CD4-positive, CD25-positive, alpha-beta regulatory T cell (primary cell): ENCODE measurements at regions not wholly inside any gene's neighbourhood (a gene's known extent, or its start where the extent isn't known, plus 50 kb on each side); places are given as distances from the start of the nearest gene placed in this dataset.

Experiments
- ATAC-seq, 2 donors: fragments of 150-1000 bp; cut with Tn5 transposase; one replicate each; pipeline ENCODE4 v1.10.0; 2021; ENCODE audit warnings: low read depth in 2 of 2, moderate number of reproducible peaks in 2 of 2, moderate library complexity in 1 of 2
- DNase-seq, 3 donors: peaks; one replicate each; pipeline versions ENCODE4 v3.0.0 to v3.0.0-alpha.2; 2012 to 2022; ENCODE audit warnings: mixed read lengths in 1 of 3
- H3K27ac ChIP-seq: one replicate; pipeline ENCODE4 v1.7.0; 2013; ENCODE audit warnings: mild to moderate bottlenecking, low read length; ENCODE audit not compliant: insufficient read depth, poor library complexity, severe bottlenecking
- H3K27me3 ChIP-seq: one replicate; pipeline ENCODE4 v1.7.0; 2013; ENCODE audit warnings: low read length; ENCODE audit not compliant: control insufficient read depth, insufficient read depth
- H3K36me3 ChIP-seq: one replicate; pipeline ENCODE4 v1.7.0; 2013; ENCODE audit warnings: mild to moderate bottlenecking, low read length, moderate library complexity; ENCODE audit not compliant: control insufficient read depth, insufficient read depth
- H3K4me1 ChIP-seq: 2 replicates; pipeline ENCODE4 v1.7.0; 2013; ENCODE audit warnings: mild to moderate bottlenecking, low read length; ENCODE audit not compliant: insufficient read depth, control insufficient read depth, poor library complexity, severe bottlenecking
- H3K4me3 ChIP-seq: one replicate; pipeline ENCODE4 v1.7.0; 2013; ENCODE audit warnings: low read depth, mild to moderate bottlenecking, low read length, moderate library complexity
- H3K9me3 ChIP-seq, 2 experiments: 1 replicate in 1 of 2; 2 replicates in 1 of 2; pipeline ENCODE4 v1.7.0; 2013; ENCODE audit warnings: low read length in 2 of 2, mild to moderate bottlenecking in 1 of 2, moderate library complexity in 1 of 2; ENCODE audit not compliant: control insufficient read depth in 2 of 2
- H3K27ac Mint-ChIP-seq, 3 donors: one replicate each; pipeline ENCODE4 v1.8.0; 2020 to 2022; ENCODE audit warnings: mild to moderate bottlenecking in 3 of 3, mixed read lengths in 3 of 3, moderate library complexity in 2 of 3
- H3K27me3 Mint-ChIP-seq: one replicate; pipeline ENCODE4 v1.8.0; 2022; ENCODE audit warnings: mild to moderate bottlenecking, mixed read lengths
- H3K36me3 Mint-ChIP-seq: one replicate; pipeline ENCODE4 v1.8.0; 2020; ENCODE audit warnings: mixed read lengths
- H3K4me1 Mint-ChIP-seq, 4 donors: one replicate each; pipeline ENCODE4 v1.8.0; 2020 to 2022; ENCODE audit warnings: mixed read lengths in 4 of 4, mild to moderate bottlenecking in 1 of 4
- H3K4me3 Mint-ChIP-seq, 4 donors: one replicate each; pipeline ENCODE4 v1.8.0; 2020 to 2022; ENCODE audit warnings: mild to moderate bottlenecking in 4 of 4, mixed read lengths in 4 of 4, moderate library complexity in 3 of 4
- H3K9me3 Mint-ChIP-seq, 7 donors: one replicate each; pipeline ENCODE4 v1.8.0; 2020 to 2022; ENCODE audit warnings: mixed read lengths in 7 of 7, mild to moderate bottlenecking in 3 of 7, moderate library complexity in 2 of 7

GRCh38 chr3:168707900-168708299, 612.2 kb upstream of the GOLIM4 start:
- Histone ChIP-seq H3K4me1 (no peaks in the 10 kb centered on the region), H3K27me3 (no peaks in the 10 kb centered on the region), H3K9me3 (peaks cover 0 to 5% of the 10 kb centered on the region in 2 experiments), H3K27ac (no peak overlapping the region), H3K36me3 (no peaks in the 10 kb centered on the region), H3K4me3 (no peak overlapping the region)
- peaks cover 0 to 13% (median 4%) of the 10 kb centered on the region in 7 donors for H3K9me3 Mint-ChIP-seq
- no peak overlapping the region for H3K27ac Mint-ChIP-seq
- DNase-seq (no peak), ATAC-seq (no peak)
- H3K27me3 Mint-ChIP-seq, result no peaks in the 10 kb centered on the region
- no peak overlapping the region for H3K4me3 Mint-ChIP-seq
- no peaks in the 10 kb centered on the region for H3K36me3 Mint-ChIP-seq
- H3K4me1 Mint-ChIP-seq, result no peaks in the 10 kb centered on the region

DNA sequence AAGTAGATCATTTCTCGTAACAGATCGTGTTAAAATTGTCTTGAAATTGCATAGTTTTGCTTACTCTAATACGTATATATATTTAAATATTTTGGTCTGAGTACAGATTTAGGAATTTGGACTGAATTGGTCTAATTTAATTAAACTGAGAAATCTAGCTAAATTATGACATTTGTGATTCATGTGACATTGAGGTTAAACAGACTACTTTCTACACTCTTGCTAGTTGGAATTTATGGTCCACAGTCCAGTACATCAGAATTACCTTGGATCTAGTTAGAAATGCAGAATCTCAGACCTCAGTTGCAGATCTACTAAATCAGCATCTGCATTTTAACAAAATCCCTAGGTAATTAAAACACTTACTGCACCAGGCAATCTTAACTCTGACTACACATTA, 609.7 kb upstream of the GOLIM4 start:
- H3K27me3 Mint-ChIP-seq, result no peaks in the 10 kb centered on the region
- H3K4me3 Mint-ChIP-seq, result no peak overlapping the region
- H3K27ac Mint-ChIP-seq, result no peak overlapping the region
- Histone ChIP-seq H3K4me3 (no peak overlapping the region), H3K27ac (no peak overlapping the region), H3K36me3 (no peaks in the 10 kb centered on the region), H3K4me1 (no peaks in the 10 kb centered on the region), H3K9me3 (no peaks in the 10 kb centered on the region), H3K27me3 (no peaks in the 10 kb centered on the region)
- no peaks in the 10 kb centered on the region for H3K36me3 Mint-ChIP-seq
- ATAC-seq, result no peak
- peaks cover 3 to 6% (median 4%) of the 10 kb centered on the region in 7 donors for H3K9me3 Mint-ChIP-seq
- no peak for DNase-seq
- no peaks in the 10 kb centered on the region for H3K4me1 Mint-ChIP-seq

DNA sequence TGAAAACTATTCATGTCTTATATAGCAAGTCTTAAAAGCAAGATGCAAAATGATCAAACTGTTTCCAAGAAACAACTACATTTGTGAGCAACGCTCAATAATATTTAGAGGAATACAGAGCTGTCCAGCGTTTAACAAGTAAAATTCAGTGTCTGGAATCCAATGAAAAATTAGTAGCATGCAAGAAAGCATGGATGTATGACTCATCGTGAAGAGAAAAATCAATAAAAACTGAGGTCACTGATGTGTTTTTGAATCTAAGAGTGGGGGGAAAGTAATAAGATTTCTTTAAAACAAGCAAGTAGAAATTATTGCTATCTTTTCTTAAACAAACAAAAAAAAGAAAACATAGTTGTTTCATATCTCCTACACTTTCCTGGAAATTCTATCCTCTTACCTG, 600.3 kb upstream of the GOLIM4 start:
- no peak overlapping the region for H3K27ac Mint-ChIP-seq
- no peaks in the 10 kb centered on the region for H3K36me3 ChIP-seq
- peaks cover 0 to 17% (median 2%) of the 10 kb centered on the region in 7 donors for H3K9me3 Mint-ChIP-seq
- DNase-seq (no peak), ATAC-seq (no peak)
- H3K4me1 Mint-ChIP-seq, result no peaks in the 10 kb centered on the region
- no peaks in the 10 kb centered on the region for H3K27me3 ChIP-seq
- no peak overlapping the region for H3K4me3 Mint-ChIP-seq
- H3K27me3 Mint-ChIP-seq, result no peaks in the 10 kb centered on the region
- no peaks in the 10 kb centered on the region for H3K9me3 ChIP-seq
- H3K4me1 ChIP-seq, result no peaks in the 10 kb centered on the region
- no peaks in the 10 kb centered on the region for H3K36me3 Mint-ChIP-seq
- H3K27ac ChIP-seq, result no peak overlapping the region
- no peak overlapping the region for H3K4me3 ChIP-seq

GRCh38 chr3:168693870-168694269, 598.1 kb upstream of the GOLIM4 start:
- no peaks in the 10 kb centered on the region for H3K9me3 ChIP-seq
- no peaks in the 10 kb centered on the region for H3K27me3 ChIP-seq
- Mint-ChIP-seq H3K27me3 (no peaks in the 10 kb centered on the region), H3K27ac (no peak overlapping the region), H3K4me3 (no peak overlapping the region), H3K36me3 (no peaks in the 10 kb centered on the region), H3K9me3 (peaks cover 0 to 15% (median 0%) of the 10 kb centered on the region in 7 donors), H3K4me1 (no peaks in the 10 kb centered on the region)
- H3K27ac ChIP-seq, result no peak overlapping the region
- DNase-seq (no peak), ATAC-seq (no peak)
- H3K36me3 ChIP-seq, result no peaks in the 10 kb centered on the region
- no peak overlapping the region for H3K4me3 ChIP-seq
- no peaks in the 10 kb centered on the region for H3K4me1 ChIP-seq

- Mint-ChIP-seq H3K27me3 (no peaks in the 10 kb centered on the region), H3K4me1 (no peaks in the 10 kb centered on the region), H3K9me3 (peaks cover 0 to 8% (median 2%) of the 10 kb centered on the region in 7 donors), H3K27ac (no peak overlapping the region), H3K36me3 (no peaks in the 10 kb centered on the region), H3K4me3 (no peak overlapping the region)
- Histone ChIP-seq H3K4me1 (no peaks in the 10 kb centered on the region), H3K27me3 (no peaks in the 10 kb centered on the region), H3K9me3 (no peaks in the 10 kb centered on the region), H3K27ac (no peak overlapping the region), H3K4me3 (no peak overlapping the region), H3K36me3 (no peaks in the 10 kb centered on the region)
- DNase-seq, result no peak
- no peak for ATAC-seq
These were observed 592.5 kb upstream of the GOLIM4 start for GRCh38 chr3:168688267-168688666.

DNA sequence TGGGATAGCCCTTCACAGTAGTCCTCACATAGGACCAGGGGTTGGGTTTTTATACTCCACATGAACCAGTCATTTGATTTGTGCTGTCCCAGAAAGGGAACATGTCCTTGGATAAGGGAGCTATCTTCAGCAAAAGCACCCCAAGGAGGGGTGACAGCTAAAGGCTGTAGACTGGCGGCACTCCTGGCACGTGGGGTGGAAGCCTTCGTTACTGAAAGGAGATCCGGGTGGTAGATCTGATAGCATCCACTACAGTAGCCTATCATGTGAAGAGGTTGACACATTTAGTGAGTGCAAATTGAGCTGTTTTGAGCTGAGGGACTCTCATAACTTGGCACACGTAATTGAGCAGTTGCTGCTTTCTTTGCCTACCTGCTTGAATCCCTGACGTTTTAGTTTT, 588.8 kb upstream of the GOLIM4 start:
- no peaks in the 10 kb centered on the region for H3K4me1 ChIP-seq
- Mint-ChIP-seq H3K27me3 (no peaks in the 10 kb centered on the region), H3K36me3 (no peaks in the 10 kb centered on the region), H3K27ac (no peak overlapping the region), H3K4me3 (no peak overlapping the region), H3K4me1 (no peaks in the 10 kb centered on the region), H3K9me3 (peaks cover 0 to 14% (median 5%) of the 10 kb centered on the region in 7 donors)
- no peaks in the 10 kb centered on the region for H3K9me3 ChIP-seq
- H3K4me3 ChIP-seq, result no peak overlapping the region
- ATAC-seq (no peak), DNase-seq (no peak)
- H3K36me3 ChIP-seq, result no peaks in the 10 kb centered on the region
- H3K27me3 ChIP-seq, result no peaks in the 10 kb centered on the region
- H3K27ac ChIP-seq, result no peak overlapping the region

DNA sequence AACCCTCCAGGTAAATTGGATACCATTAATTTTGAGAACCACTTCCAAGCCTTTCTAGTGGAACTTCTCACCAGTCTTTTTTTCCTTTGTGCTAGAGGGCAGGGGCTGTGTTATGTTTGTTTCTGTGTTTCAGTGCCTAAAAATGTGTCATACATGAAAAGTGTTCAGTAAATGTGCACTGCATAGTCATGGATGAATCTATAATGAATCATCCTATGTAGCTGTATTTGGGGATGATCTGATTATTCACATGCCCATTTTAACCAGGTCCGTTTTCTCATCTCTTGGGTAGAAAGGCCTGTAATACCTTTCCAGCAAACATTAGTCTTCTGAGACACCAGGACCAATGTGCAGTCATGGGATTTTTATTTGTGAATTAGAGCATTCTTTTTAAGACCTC, 583.0 kb upstream of the GOLIM4 start:
- Mint-ChIP-seq H3K4me3 (no peak overlapping the region), H3K36me3 (no peaks in the 10 kb centered on the region), H3K9me3 (peaks cover 0 to 7% (median 5%) of the 10 kb centered on the region in 7 donors), H3K27ac (no peak overlapping the region), H3K27me3 (no peaks in the 10 kb centered on the region), H3K4me1 (no peaks in the 10 kb centered on the region)
- Histone ChIP-seq H3K4me3 (no peak overlapping the region), H3K27ac (no peak overlapping the region), H3K9me3 (no peaks in the 10 kb centered on the region), H3K27me3 (no peaks in the 10 kb centered on the region), H3K36me3 (no peaks in the 10 kb centered on the region), H3K4me1 (no peaks in the 10 kb centered on the region)
- DNase-seq, result no peak
- no peak for ATAC-seq

GRCh38 chr3:168671091-168671490, 575.4 kb upstream of the GOLIM4 start:
- Mint-ChIP-seq H3K9me3 (peaks cover 0 to 17% (median 1%) of the 10 kb centered on the region in 7 donors), H3K27ac (no peak overlapping the region), H3K4me3 (no peak overlapping the region), H3K36me3 (no peaks in the 10 kb centered on the region), H3K4me1 (no peaks in the 10 kb centered on the region), H3K27me3 (no peaks in the 10 kb centered on the region)
- no peaks in the 10 kb centered on the region for H3K4me1 ChIP-seq
- H3K9me3 ChIP-seq, result peaks cover 0 to 4% of the 10 kb centered on the region in 2 experiments
- ATAC-seq, result no peak
- H3K27ac ChIP-seq, result no peak overlapping the region
- H3K4me3 ChIP-seq, result no peak overlapping the region
- no peak for DNase-seq
- no peaks in the 10 kb centered on the region for H3K36me3 ChIP-seq
- no peaks in the 10 kb centered on the region for H3K27me3 ChIP-seq
